Muscle of back (tissue), 3 donors: ENCODE measurements at regions not wholly inside any gene's neighbourhood (a gene's known extent, or its start where the extent isn't known, plus 50 kb on each side); places are given as distances from the start of the nearest gene placed in this dataset.
A peak's percentile ranks its signal among the peaks of the same experiment; 100 is the strongest.

Experiments used
- DNase-seq, 3 donors: peaks; one replicate each; pipeline versions ENCODE4 v3.0.0 to v3.0.0-alpha.2; 2013

- DNase-seq, result no peak
These were observed 90.1 kb upstream of the NOCT start for GRCh38 chr4:138925495-138925894.

GRCh38 chr4:138919094-138919936 lies 96.3 kb upstream of the NOCT start:
- DNase-seq, result peak; percentile 75 to 86 (median 84)

GRCh38 chr4:138918169-138918869 lies 97.3 kb upstream of the NOCT start:
- DNase-seq, result no peak

GRCh38 chr4:138916763-138917162 lies 98.8 kb upstream of the NOCT start:
- no peak for DNase-seq

- no peak for DNase-seq
These were observed 99.8 kb upstream of the NOCT start for GRCh38 chr4:138915756-138916155.

- DNase-seq, result no peak
These were observed 102.8 kb upstream of the NOCT start for GRCh38 chr4:138912704-138913340.

- DNase-seq, result peak in 2 of 3 donors; percentile 24 to 61
These were observed 103.5 kb upstream of the NOCT start for GRCh38 chr4:138911909-138912703.

GRCh38 chr4:138910914-138911336 lies 104.7 kb upstream of the NOCT start:
- DNase-seq, result peak; percentile 39 to 84 (median 69)

- peak in 1 of 3 donors; percentile 12 for DNase-seq
These were observed 105.2 kb upstream of the NOCT start for GRCh38 chr4:138910195-138910913.

- DNase-seq, result no peak
These were observed 106.0 kb upstream of the NOCT start for GRCh38 chr4:138909587-138909986.

- no peak for DNase-seq
These were observed 107.4 kb upstream of the NOCT start for GRCh38 chr4:138908134-138908533.

- no peak for DNase-seq
These were observed 108.4 kb upstream of the NOCT start for GRCh38 chr4:138907174-138907573.

GRCh38 chr4:138904793-138905192 lies 110.8 kb upstream of the NOCT start:
- no peak for DNase-seq

- DNase-seq, result no peak
These were observed 112.4 kb upstream of the NOCT start for GRCh38 chr4:138903185-138903584.

GRCh38 chr4:138902705-138903104 lies 112.9 kb upstream of the NOCT start:
- DNase-seq, result no peak

- DNase-seq, result no peak
These were observed 114.4 kb upstream of the NOCT start for GRCh38 chr4:138901177-138901576.

- DNase-seq, result no peak
These were observed 115.6 kb upstream of the NOCT start for GRCh38 chr4:138899999-138900398.

- no peak for DNase-seq
These were observed 117.3 kb upstream of the NOCT start for GRCh38 chr4:138898282-138898681.

GRCh38 chr4:138897811-138898226 lies 117.8 kb upstream of the NOCT start:
- peak in 1 of 3 donors; percentile 71 for DNase-seq

GRCh38 chr4:138894709-138895108 lies 120.9 kb upstream of the NOCT start:
- DNase-seq, result no peak

- no peak for DNase-seq
These were observed 121.6 kb upstream of the NOCT start for GRCh38 chr4:138894011-138894410.
